A673 (cell line): ENCODE measurements at regions not wholly inside any gene's neighbourhood (a gene's known extent, or its start where the extent isn't known, plus 50 kb on each side); places are given as distances from the start of the nearest gene placed in this dataset.

Source experiments
- BruUV-seq: library from RNA; stranded (reverse); fragments of 400-500 nt; replicated peaks from 2 replicates; lab custom pipeline; 2021; lab: Mats Ljungman, UMichigan
- CTCF ChIA-PET: fragments of 300-600 bp; sonication (Branson Sonifier 250); formaldehyde crosslinking; loops from one replicate; lab custom pipeline; 2022; ENCODE audit warnings: antibody characterized with exemption; lab: Charles Lee
- POLR2A ChIA-PET: fragments of 300-600 bp; sonication (Branson Sonifier 250); formaldehyde crosslinking; loops from one replicate; lab custom pipeline; 2022; ENCODE audit warnings: antibody characterized with exemption; ENCODE audit not compliant: low non-redundant PET; lab: Charles Lee
- DNase-seq: peaks from one replicate; pipeline ENCODE4 v3.0.0-alpha.2; 2015; ENCODE audit warnings: low spot score
- H3K27ac ChIP-seq: fragments of 200-600 bp; sonication (generic); 2 replicates; pipeline ENCODE4 v1.5.1; 2016; ENCODE audit warnings: mixed run types, low read depth, mild to moderate bottlenecking, mixed read lengths, antibody characterized with exemption, low read length; ENCODE audit not compliant: poor library complexity, severe bottlenecking
- H3K27me3 ChIP-seq: fragments of 200-600 bp; sonication (generic); replicated peaks from 2 replicates; pipeline ENCODE4 v1.6.1; 2017; ENCODE audit warnings: mixed run types, low read depth, mild to moderate bottlenecking, mixed read lengths, antibody characterized with exemption, low read length; ENCODE audit not compliant: insufficient read depth, poor library complexity
- H3K36me3 ChIP-seq: fragments of 200-600 bp; sonication (generic); 2 replicates; pipeline ENCODE4 v1.6.1; 2016; ENCODE audit warnings: mixed run types, mild to moderate bottlenecking, mixed read lengths, antibody characterized with exemption, low read length; ENCODE audit not compliant: insufficient read depth, poor library complexity, severe bottlenecking
- H3K4me1 ChIP-seq: fragments of 200-600 bp; sonication (generic); 2 replicates; pipeline ENCODE4 v1.6.1; 2017; ENCODE audit warnings: mixed run types, mild to moderate bottlenecking, mixed read lengths, antibody characterized with exemption, low read length; ENCODE audit not compliant: insufficient read depth, poor library complexity, severe bottlenecking
- H3K4me3 ChIP-seq: fragments of 200-600 bp; sonication (generic); 2 replicates; pipeline ENCODE4 v1.5.1; 2016; ENCODE audit warnings: low read depth, mixed run types, mild to moderate bottlenecking, mixed read lengths, low read length; ENCODE audit not compliant: poor library complexity, severe bottlenecking
- H3K9me3 ChIP-seq: fragments of 200-600 bp; sonication (generic); 2 replicates; pipeline ENCODE4 v1.6.1; 2016; ENCODE audit warnings: mixed run types, low read depth, mild to moderate bottlenecking, mixed read lengths, antibody characterized with exemption, low read length; ENCODE audit not compliant: poor library complexity, severe bottlenecking
- EZH2 ChIP-seq: fragments of 200-600 bp; sonication (generic); IDR thresholded peaks from 2 replicates; pipeline ENCODE4 v1.6.1; 2017; ENCODE audit warnings: borderline replicate concordance, low read depth, mild to moderate bottlenecking, mixed read lengths, antibody characterized with exemption, low read length; ENCODE audit not compliant: poor library complexity, severe bottlenecking
- intact Hi-C: fragments of 100-400 bp; cut with micrococcal nuclease; formaldehyde crosslinking; loops from one replicate; pipeline ENCODE4 v1.10.0; 2022; ENCODE audit not compliant: unreplicated experiment
- TF ChIP-seq, protein P1 (sequence below): fragments of 300-800, 200-600 bp; sonication (generic); conservative IDR thresholded peaks from 2 replicates; pipeline ENCODE4 v1.5.1; 2017; ENCODE audit warnings: low read depth, mild to moderate bottlenecking, antibody characterized with exemption, low read length, moderate library complexity, mixed read lengths

DNA sequence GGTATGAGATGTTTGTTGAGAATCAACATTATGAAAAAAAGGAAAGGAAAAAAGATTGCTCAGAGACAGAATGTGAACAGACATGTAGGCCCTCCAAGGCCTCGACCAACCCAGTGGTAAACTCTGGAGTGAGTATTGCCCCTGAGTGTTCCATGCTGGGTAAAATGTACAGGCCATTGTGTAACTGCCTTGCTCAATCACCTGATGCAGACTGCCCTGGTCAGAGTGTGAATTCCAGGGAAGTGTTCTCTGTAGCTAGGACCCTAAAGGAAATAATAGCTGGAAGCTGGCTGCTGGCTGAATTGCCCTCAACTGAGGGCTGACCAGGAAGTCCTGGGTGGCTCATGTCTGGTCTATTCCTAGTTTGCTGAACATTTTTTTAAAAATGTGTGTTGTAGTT lies 1081.4 kb upstream of the LRFN5 start:
- BruUV-seq = no TSS peak
- ChIA-PET POLR2A (no interaction called here), CTCF (no interaction called here)
- Histone ChIP-seq H3K4me1 (no peaks in the 10 kb centered on the region), H3K27ac (no peak overlapping the region), H3K36me3 (no peaks in the 10 kb centered on the region), H3K27me3 (no peaks in the 10 kb centered on the region), H3K4me3 (no peak overlapping the region), H3K9me3 (no peaks in the 10 kb centered on the region)
- TF ChIP-seq EZH2 = no peak
- TF ChIP-seq, protein P1, sequence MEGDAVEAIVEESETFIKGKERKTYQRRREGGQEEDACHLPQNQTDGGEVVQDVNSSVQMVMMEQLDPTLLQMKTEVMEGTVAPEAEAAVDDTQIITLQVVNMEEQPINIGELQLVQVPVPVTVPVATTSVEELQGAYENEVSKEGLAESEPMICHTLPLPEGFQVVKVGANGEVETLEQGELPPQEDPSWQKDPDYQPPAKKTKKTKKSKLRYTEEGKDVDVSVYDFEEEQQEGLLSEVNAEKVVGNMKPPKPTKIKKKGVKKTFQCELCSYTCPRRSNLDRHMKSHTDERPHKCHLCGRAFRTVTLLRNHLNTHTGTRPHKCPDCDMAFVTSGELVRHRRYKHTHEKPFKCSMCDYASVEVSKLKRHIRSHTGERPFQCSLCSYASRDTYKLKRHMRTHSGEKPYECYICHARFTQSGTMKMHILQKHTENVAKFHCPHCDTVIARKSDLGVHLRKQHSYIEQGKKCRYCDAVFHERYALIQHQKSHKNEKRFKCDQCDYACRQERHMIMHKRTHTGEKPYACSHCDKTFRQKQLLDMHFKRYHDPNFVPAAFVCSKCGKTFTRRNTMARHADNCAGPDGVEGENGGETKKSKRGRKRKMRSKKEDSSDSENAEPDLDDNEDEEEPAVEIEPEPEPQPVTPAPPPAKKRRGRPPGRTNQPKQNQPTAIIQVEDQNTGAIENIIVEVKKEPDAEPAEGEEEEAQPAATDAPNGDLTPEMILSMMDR = no peak
- intact Hi-C loops = no loop called here
- DNase-seq = no peak

DNA sequence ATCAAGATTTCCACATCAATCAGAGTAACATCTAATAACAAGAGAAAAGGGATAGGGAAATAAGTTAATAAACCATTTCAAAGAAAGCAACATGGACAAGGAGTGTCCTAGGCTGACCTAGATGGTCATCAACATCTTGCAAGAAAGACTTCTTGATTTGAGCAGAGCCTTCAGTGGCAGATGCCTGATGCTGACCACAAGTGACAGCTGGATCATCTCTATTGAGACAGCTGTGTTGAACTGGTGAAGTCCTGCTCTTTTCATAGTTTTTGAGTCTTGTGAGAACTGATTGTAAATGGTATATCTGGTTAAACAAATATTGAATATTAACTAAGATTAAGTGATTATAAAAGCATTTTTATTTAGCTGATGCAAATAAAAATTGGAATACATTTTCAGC lies 1083.6 kb upstream of the LRFN5 start:
- no TSS peak for BruUV-seq
- intact Hi-C loops = no loop called here
- TF ChIP-seq EZH2 = no peak
- no peak for DNase-seq
- ChIA-PET CTCF (no interaction called here), POLR2A (no interaction called here)
- Histone ChIP-seq H3K27ac (no peak overlapping the region), H3K36me3 (no peaks in the 10 kb centered on the region), H3K9me3 (no peaks in the 10 kb centered on the region), H3K4me3 (no peak overlapping the region), H3K4me1 (no peaks in the 10 kb centered on the region), H3K27me3 (no peaks in the 10 kb centered on the region)

DNA sequence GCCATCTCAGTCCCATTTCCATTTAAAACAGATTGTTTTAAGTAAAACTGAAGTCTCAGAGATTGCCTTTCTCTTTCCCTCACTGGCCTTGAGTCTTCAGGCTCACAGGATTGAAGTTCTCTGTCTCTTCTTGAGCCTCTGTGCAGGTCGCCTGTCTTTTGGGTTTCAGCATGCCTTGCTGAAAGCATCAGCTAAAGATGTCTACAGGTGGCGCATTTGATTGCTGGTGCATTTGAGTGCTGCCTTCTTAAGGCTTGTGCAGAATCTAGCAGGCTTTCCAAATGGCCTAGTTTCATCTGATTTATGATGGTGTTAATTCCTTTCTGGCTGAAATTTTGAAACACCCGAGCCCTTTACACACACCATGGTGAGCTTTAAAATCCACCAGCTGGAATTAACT lies 1062.2 kb upstream of the FBXO33 start:
- Histone ChIP-seq H3K9me3 (no peaks in the 10 kb centered on the region), H3K4me3 (no peak overlapping the region), H3K27me3 (no peaks in the 10 kb centered on the region), H3K4me1 (no peaks in the 10 kb centered on the region), H3K27ac (no peak overlapping the region), H3K36me3 (no peaks in the 10 kb centered on the region)
- BruUV-seq = no TSS peak
- intact Hi-C loops = no loop called here
- ChIA-PET POLR2A (no interaction called here), CTCF (no interaction called here)
- TF ChIP-seq, protein P1 = no peak
- TF ChIP-seq EZH2 = no peak
- no peak for DNase-seq

DNA sequence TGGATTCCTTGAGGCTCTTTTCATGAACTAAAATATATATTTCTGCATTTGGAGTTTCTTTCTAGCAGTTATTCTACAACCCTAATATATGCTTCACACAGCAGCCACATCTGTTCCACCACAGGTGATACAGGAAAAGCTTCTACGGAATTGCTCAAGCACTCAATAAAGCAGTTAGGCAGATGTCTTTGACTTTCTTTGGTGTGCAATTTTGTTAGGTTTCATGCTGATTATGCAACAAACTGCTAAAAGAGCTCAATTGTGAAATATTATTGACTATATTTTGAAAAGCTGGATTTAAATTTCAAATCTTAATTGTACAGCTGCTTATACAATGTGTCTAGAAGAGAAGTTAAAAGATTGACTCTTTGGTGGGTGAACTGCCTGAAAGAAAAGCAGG lies 1055.6 kb upstream of the FBXO33 start:
- Histone ChIP-seq H3K4me3 (no peak overlapping the region), H3K27ac (no peak overlapping the region), H3K36me3 (no peaks in the 10 kb centered on the region), H3K27me3 (no peaks in the 10 kb centered on the region), H3K9me3 (no peaks in the 10 kb centered on the region), H3K4me1 (no peaks in the 10 kb centered on the region)
- CTCF ChIA-PET = no interaction called here
- intact Hi-C loops = no loop called here
- TF ChIP-seq, protein P1 = no peak
- TF ChIP-seq EZH2 = no peak
- POLR2A ChIA-PET = no interaction called here
- no peak for DNase-seq
- no TSS peak for BruUV-seq
